Activated CD8-positive, alpha-beta memory T cell treated with anti-CD3 and anti-CD28 coated beads for 24 hours (primary cell): ENCODE measurements at regions not wholly inside any gene's neighbourhood (a gene's known extent, or its start where the extent isn't known, plus 50 kb on each side); places are given as distances from the start of the nearest gene placed in this dataset.
"Not testable (repeated sequence)": the region's sequence is repeated elsewhere in the genome, so short reads cannot be mapped to it uniquely, and the experiment has no call there.

Source experiments
- DNase-seq: peaks from one replicate; pipeline ENCODE4 v3.0.0-alpha.2; 2020

GRCh38 chr1:89436856-89437255, 73.0 kb downstream of the GBP6 start:
- DNase-seq, result no peak

DNA sequence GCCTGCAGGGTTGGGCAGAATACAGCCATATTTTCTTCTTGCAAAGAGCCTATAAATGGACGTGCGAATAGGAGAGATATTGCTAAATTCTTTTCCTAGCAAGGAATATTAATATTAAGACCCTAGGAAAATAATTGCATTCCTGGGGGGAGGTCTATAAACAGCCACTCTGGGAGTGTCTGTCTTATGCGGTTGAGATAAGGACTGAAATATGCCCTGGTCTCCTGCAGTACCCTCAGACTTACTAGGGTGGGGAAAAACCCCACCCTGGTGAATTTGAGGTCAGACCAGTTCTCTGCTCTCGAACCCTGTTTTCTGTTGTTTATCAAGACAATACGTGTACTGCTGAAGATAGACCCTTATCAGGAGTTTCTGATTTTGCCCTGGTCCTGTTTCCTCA, 74.4 kb downstream of the GBP6 start:
- DNase-seq, result not testable (repeated sequence)

DNA sequence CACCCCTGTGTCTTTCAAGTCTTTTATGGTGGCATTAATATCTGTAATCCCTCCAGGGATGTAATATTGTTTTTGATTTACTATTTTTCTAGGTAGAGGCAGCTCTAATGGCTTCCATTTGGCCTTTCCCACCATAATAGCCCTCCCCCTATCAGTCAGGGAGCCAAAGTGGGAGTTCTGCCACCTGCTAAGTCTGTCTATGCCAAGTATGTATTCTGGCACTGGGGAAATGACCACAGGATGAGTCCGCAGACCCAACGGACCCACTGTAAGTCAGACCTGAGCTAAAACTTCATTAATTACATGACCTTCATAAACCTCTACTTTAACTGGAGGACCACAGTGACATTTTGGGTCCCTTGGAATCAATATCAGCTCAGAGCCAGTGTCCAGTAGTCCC, 77.1 kb downstream of the GBP6 start:
- DNase-seq, result no peak

DNA sequence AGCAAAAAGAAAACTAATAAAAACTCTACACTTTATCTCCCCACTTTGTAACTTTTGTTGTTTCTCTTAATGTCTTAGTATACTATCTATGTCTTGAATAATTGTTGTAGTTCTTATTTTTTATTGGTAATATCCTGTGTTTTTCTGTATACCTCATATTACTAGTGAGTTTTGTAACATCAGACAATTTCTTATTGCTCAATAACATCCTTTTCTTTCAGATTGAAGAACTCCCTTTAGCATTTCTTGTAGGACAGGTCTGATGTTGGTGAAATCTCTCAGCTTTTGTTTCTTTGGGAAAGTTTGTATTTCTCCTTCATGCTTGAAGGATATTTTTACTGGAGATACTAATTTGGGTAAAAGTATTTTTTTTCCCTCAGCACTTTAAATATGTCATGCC, 79.8 kb upstream of the LRRC8B start:
- no peak for DNase-seq

DNA sequence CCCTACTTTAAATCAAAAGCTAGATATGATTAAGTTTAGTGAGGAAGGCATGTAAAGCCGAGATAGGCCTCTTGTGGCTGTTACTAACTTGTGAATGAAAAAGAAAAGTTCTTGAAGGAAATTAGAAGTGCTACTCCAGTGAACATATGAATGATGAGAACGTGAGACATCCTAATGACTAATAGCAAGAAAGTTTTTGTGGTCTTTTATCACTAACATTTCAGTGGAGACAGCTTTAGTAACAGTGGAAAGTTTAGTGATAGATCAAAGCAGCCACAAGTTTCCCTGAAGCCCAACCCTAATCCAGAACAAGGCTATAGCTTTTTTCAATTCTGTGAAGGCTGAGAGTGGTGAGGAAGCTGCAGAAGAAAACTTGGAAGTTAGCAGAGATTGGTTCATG, 73.6 kb upstream of the LRRC8B start:
- no peak for DNase-seq

DNA sequence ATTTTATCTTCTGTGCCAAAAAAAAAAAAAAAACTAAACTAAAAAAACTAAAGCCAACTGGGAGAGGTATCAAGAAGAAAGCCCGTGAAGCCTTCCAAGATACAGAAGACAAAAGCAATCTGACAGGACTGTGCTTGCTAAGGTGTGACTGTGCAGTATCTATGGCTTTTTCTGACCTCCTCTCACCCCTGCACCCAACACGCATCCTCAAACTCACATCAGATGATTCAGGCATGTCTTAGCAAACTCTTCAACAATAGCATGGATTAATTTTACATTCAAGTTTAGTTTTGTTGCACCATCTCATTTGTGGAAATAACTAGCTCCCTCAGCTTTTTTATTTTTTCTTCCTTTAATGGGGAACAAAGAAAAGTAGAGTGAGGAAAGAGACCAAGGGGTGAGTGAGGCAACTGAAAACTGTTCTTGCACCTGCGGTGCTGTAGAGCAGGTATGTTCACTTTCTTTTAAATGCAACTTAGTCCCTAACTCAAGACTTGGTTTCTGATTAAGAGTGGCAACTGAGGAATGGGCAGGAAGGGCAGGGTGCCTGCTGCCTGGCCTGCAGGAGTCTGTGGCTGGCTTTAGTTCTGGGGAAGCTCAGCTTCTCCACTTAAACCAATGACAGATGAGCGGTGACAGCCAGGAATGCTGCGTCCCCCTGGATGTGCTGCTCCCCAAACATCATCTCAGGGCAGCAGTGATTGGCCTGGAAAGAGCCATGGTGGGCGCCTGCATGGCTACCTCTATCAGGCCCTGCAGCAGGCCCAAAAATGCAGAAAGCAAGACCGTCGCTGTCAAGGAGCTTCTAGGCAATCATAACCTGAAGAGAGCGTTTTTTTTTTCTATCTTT, 71.3 kb upstream of the LRRC8B start:
- DNase-seq, result no peak

DNA sequence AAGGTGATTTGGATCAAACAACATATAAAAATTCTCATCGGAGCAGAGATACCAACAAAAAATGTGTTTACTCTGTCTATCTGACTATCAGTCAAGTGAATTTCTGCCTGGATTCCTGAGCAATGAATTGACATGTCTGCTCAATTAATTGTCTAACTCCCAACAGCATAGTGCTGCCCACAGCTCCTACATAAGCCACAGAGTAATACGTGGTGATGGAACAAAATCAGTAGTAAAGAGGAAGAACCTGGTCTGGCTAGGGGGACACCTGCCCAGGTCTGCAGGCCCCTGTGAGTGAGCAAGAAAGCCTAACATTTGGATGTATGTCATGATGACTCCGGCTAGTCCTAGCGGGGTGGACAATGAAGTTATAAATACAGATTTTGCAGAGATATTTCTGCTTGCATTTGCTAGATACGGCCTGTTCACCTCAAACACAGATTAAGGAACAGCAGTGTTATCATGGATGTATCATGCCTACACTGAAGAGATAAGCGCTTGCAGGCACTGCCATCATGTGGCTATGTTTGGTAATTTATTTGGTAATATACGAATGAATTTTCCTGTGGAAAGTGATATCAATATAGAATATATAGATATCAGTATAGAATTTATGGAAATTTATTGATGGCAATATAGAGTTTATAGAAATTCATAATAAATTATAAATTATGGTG, 69.6 kb upstream of the LRRC8B start:
- DNase-seq, result peak; percentile 68

- DNase-seq, result no peak
These were observed 67.6 kb upstream of the LRRC8B start for GRCh38 chr1:89457046-89457445.

- no peak for DNase-seq
These were observed 65.5 kb upstream of the LRRC8B start for GRCh38 chr1:89459081-89459480.

DNA sequence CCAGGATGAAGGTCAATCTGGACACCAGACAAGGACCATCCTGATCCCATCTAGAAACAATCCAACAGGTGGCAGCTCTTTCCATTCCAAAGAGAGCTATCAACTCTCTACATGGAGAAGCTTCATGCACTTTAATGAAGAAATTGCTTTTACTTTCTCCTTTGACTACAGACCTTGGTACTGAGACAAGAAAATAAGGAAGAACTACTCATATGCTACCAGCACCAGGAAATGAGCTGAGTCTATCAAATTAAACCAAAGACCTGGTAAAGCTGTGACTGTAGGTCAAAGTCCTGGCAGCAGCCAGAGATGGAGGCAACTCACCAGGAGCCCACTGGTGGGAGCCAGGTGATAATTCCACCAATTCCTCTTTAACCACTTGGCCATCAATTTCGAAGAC, 64.3 kb upstream of the LRRC8B start:
- no peak for DNase-seq

- no peak for DNase-seq
These were observed 62.4 kb upstream of the LRRC8B start for GRCh38 chr1:89462250-89462649.

DNA sequence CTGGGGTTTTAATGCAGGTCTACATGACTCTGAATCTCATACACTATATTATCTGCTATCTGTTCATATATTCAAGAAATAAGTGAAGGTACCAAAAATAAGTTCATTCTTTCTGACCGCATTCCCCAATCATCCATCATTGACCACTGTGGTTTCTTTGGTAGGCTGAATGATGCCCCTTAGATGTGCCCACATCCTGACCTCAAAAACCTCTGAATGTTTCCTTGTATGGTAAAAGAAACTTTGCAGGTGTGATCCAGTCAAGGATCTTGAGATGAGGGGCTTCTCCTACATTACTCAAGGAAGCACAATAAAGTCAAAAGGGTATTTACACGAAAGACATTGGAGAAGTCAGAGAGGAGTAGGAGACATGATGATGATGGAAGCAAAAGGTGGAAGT, 60.6 kb upstream of the LRRC8B start:
- no peak for DNase-seq

GRCh38 chr1:89465201-89465600, 59.4 kb upstream of the LRRC8B start:
- DNase-seq, result no peak

- no peak for DNase-seq
These were observed 58.2 kb upstream of the LRRC8B start for GRCh38 chr1:89466307-89466930.

DNA sequence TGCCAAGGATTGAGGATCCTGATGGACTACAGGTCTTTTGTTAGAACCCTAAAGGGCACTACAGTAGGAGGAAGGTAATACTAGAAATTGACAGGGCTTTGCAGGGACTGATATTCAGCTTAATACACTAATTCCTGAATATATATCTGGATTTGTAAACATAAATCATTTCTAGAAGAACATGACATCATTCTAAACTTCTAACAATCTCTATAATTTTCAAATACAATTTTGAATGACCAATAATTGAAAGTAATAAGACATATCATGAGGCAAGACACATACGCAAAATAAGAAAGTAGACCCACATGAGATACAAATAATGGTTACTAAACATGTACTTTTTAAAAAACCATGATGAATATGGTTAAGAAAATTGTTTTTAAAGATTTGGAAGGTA, 52.4 kb upstream of the LRRC8B start:
- DNase-seq, result no peak

DNA sequence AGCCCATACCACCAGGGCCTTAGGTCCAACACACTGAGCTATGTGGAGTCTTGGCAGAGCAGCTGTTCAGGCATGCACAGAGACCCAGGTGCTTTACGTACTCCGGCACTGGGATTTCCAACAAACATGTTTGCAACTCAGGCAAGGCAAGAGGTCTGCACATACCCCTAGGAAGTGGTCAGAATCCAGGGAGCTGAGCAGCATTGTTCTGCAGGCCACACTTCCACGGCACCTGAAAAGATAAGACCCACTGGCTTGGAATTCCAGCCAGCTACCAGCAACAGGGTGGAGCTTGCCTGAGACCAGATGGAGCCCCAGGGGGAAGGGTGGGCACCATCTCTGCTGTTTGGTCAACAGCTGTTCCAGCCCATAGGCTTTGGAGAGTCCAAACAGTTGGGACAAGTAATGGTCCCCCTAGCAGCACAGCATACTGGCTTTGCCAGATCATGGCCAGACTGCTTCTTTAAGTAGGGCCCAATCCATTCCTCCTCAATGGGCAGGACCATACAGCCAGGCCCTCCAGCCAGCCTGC, 51.7 kb upstream of the LRRC8B start:
- DNase-seq, result no peak
